ENCODE measurements at regions not wholly inside any gene's neighbourhood (a gene's known extent, or its start where the extent isn't known, plus 50 kb on each side); places are given as distances from the start of the nearest gene placed in this dataset.

GRCh38 chr22:34760276-34761008 is 305.5 kb upstream of the ISX start:
- TF ChIP-seq JUND (IDR thresholded peaks at IDR 0.05) (no peak), CTCF (IDR thresholded peaks at IDR 0.05; ENCODE audit: low read depth, low read length, missing input control) (no peak), EGR1 (IDR thresholded peaks at IDR 0.05; ENCODE audit: low read depth in 2 of 2) (no peak), REST (IDR thresholded peaks at IDR 0.05) (no peak), TAF1 (conservative IDR thresholded peaks at IDR 0.05) (no peak), ATF3 (IDR thresholded peaks at IDR 0.05) (no peak), FOXA1 (IDR thresholded peaks at IDR 0.05) (no peak), NR2F2 (IDR thresholded peaks at IDR 0.05) (no peak)
- TF ChIP-seq, protein P1, sequence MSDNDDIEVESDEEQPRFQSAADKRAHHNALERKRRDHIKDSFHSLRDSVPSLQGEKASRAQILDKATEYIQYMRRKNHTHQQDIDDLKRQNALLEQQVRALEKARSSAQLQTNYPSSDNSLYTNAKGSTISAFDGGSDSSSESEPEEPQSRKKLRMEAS (IDR thresholded peaks at IDR 0.05): no peak
